Kidney (tissue), 13 donors: ENCODE measurements at regions not wholly inside any gene's neighbourhood (a gene's known extent, or its start where the extent isn't known, plus 50 kb on each side); places are given as distances from the start of the nearest gene placed in this dataset.
A peak's percentile ranks its signal among the peaks of the same experiment; 100 is the strongest.
"Not testable (repeated sequence)": the region's sequence is repeated elsewhere in the genome, so short reads cannot be mapped to it uniquely, and the experiment has no call there.

Source experiments
- DNase-seq, 5 donors: peaks; one replicate each; pipeline ENCODE4 v3.0.0-alpha.2; 2013 to 2020
- FAIRE-seq: peaks from 2 replicates; lab custom pipeline; 2012; peaks lifted over from hg19 to GRCh38; lab: Jason Lieb, UNC
- H3K27ac ChIP-seq, 2 donors: one replicate each; pipeline ENCODE4 v1.7.0; 2013; ENCODE audit warnings: low read depth in 2 of 2, low read length in 2 of 2, inconsistent platforms in 1 of 2
- H3K27me3 ChIP-seq: one replicate; pipeline ENCODE4 v1.7.1; 2013; ENCODE audit warnings: low read length, inconsistent platforms; ENCODE audit not compliant: control insufficient read depth, insufficient read depth
- H3K36me3 ChIP-seq, 3 donors: one replicate each; pipeline versions ENCODE4 v1.7.0 to v1.7.1; 2013; ENCODE audit warnings: low read length in 3 of 3, control low read depth in 1 of 3, inconsistent platforms in 1 of 3; ENCODE audit not compliant: insufficient read depth in 3 of 3, control insufficient read depth in 2 of 3
- H3K4me1 ChIP-seq, 3 donors: one replicate each; pipeline versions ENCODE4 v1.7.0 to v1.7.1; 2013; ENCODE audit warnings: low read length in 3 of 3, inconsistent platforms in 1 of 3, low read depth in 1 of 3; ENCODE audit not compliant: control insufficient read depth in 2 of 3, insufficient read depth in 2 of 3
- H3K4me3 ChIP-seq, 3 donors: one replicate each; pipeline versions ENCODE4 v1.7.0 to v1.8.1; 2013; ENCODE audit warnings: low read length in 3 of 3, control low read depth in 1 of 3, inconsistent platforms in 1 of 3
- H3K9ac ChIP-seq, 3 donors: one replicate each; pipeline versions ENCODE4 v1.7.0 to v1.7.1; 2013; ENCODE audit warnings: low read length in 3 of 3, control low read depth in 1 of 3, inconsistent platforms in 1 of 3
- H3K9me3 ChIP-seq, 3 donors: one replicate each; pipeline versions ENCODE4 v1.7.0 to v1.7.1; 2013; ENCODE audit warnings: low read length in 3 of 3, control low read depth in 1 of 3, inconsistent platforms in 1 of 3; ENCODE audit not compliant: control insufficient read depth in 2 of 3, insufficient read depth in 1 of 3
- CTCF ChIP-seq: IDR thresholded peaks from 3 replicates; pipeline ENCODE4 v1.5.1; 2012; ENCODE audit warnings: mild to moderate bottlenecking, moderate library complexity, borderline replicate concordance; ENCODE audit not compliant: insufficient read depth; ENCODE audit errors: extremely low read depth
- intact Hi-C: fragments of 100-400 bp; cut with DNase I; formaldehyde crosslinking; loops from one replicate; pipeline ENCODE4 v1.11.1; 2022
- donor health status: control.
- donor health status: control.
- donor health status: control.
- donor health status: control.
- donor health status: control.
- donor health status: DM: yes; HTN: yes; CAD: no.
- donor health status: Normal renal cell carcinoma (clear cell type).

- Histone ChIP-seq H3K9me3 (no peaks in the 10 kb centered on the region), H3K4me3 (no peak overlapping the region), H3K9ac (no peak overlapping the region), H3K27me3 (no peaks in the 10 kb centered on the region), H3K36me3 (no peaks in the 10 kb centered on the region), H3K4me1 (no peaks in the 10 kb centered on the region), H3K27ac (no peak overlapping the region)
- DNase-seq (no peak), FAIRE-seq (no peak)
- no peak for TF ChIP-seq CTCF
- intact Hi-C loops: no loop called here
Observed at GRCh38 chr9:78905387-78905786, 608.5 kb downstream of the PSAT1 start.

GRCh38 chr9:78905986-78906755, 609.2 kb downstream of the PSAT1 start:
- Histone ChIP-seq H3K27me3 (no peaks in the 10 kb centered on the region), H3K9ac (no peak overlapping the region), H3K27ac (no peak overlapping the region), H3K4me3 (no peak overlapping the region), H3K9me3 (no peaks in the 10 kb centered on the region), H3K4me1 (no peaks in the 10 kb centered on the region), H3K36me3 (no peaks in the 10 kb centered on the region)
- FAIRE-seq (no peak), DNase-seq (peak in 3 of 5 donors; percentile 10 to 75 (median 67))
- intact Hi-C loops: no loop called here
- TF ChIP-seq CTCF: no peak

- Histone ChIP-seq H3K4me3 (no peak overlapping the region), H3K36me3 (no peaks in the 10 kb centered on the region), H3K27me3 (no peaks in the 10 kb centered on the region), H3K9me3 (no peaks in the 10 kb centered on the region), H3K27ac (no peak overlapping the region), H3K9ac (no peak overlapping the region), H3K4me1 (no peaks in the 10 kb centered on the region)
- DNase-seq (no peak), FAIRE-seq (no peak)
- no peak for TF ChIP-seq CTCF
- intact Hi-C loops: no loop called here
Observed at GRCh38 chr9:78909566-78909965, 612.6 kb downstream of the PSAT1 start.

- DNase-seq, H3K9me3 ChIP-seq, H3K4me1 ChIP-seq, H3K27ac ChIP-seq, H3K36me3 ChIP-seq, H3K9ac ChIP-seq, intact Hi-C loops, H3K27me3 ChIP-seq, H3K4me3 ChIP-seq, FAIRE-seq: not testable (repeated sequence)
Observed at GRCh38 chr9:78916884-78917283, 620.0 kb downstream of the PSAT1 start.
